Ascending aorta (tissue), 2 donors: ENCODE measurements at regions not wholly inside any gene's neighbourhood (a gene's known extent, or its start where the extent isn't known, plus 50 kb on each side); places are given as distances from the start of the nearest gene placed in this dataset.
"Not testable (repeated sequence)": the region's sequence is repeated elsewhere in the genome, so short reads cannot be mapped to it uniquely, and the experiment has no call there.

Experiments used
- DNase-seq, 2 donors: peaks; one replicate each; pipeline ENCODE4 v3.0.0-alpha.2; 2019; ENCODE audit warnings: low spot score in 2 of 2
- H3K27ac ChIP-seq, 2 donors: fragments of 200-600 bp; sonication (generic); one replicate each; pipeline ENCODE4 v1.5.1; 2016 to 2017; ENCODE audit warnings: mild to moderate bottlenecking in 1 of 2
- H3K27me3 ChIP-seq: fragments of 200-600 bp; sonication (generic); one replicate; pipeline ENCODE4 v1.5.1; 2017
- H3K36me3 ChIP-seq, 2 donors: fragments of 200-600 bp; sonication (generic); one replicate each; pipeline ENCODE4 v1.5.1; 2016
- H3K4me1 ChIP-seq, 2 donors: fragments of 200-600 bp; sonication (generic); one replicate each; pipeline ENCODE4 v1.5.1; 2016 to 2017; ENCODE audit warnings: mild to moderate bottlenecking in 1 of 2
- H3K4me3 ChIP-seq, 2 donors: fragments of 200-600 bp; sonication (generic); one replicate each; pipeline ENCODE4 v1.5.1; 2016 to 2017; ENCODE audit warnings: mild to moderate bottlenecking in 1 of 2
- H3K9me3 ChIP-seq, 2 donors: fragments of 200-600 bp; sonication (generic); one replicate each; pipeline ENCODE4 v1.5.1; 2016
- CTCF ChIP-seq, 3 experiments: fragments of 200-600 bp in 2 of 3; fragments of 450-650 bp in 1 of 3; sonication (generic) in 2 of 3; IDR thresholded peaks; one replicate each; pipeline ENCODE4 v1.5.1; 2016 to 2019; ENCODE audit warnings: antibody characterized with exemption in 3 of 3, mild to moderate bottlenecking in 1 of 3, moderate library complexity in 1 of 3
- intact Hi-C: fragments of 100-400 bp; cut with DNase I; formaldehyde crosslinking; loops from one replicate; pipeline ENCODE4 v1.15.1; 2023

DNA sequence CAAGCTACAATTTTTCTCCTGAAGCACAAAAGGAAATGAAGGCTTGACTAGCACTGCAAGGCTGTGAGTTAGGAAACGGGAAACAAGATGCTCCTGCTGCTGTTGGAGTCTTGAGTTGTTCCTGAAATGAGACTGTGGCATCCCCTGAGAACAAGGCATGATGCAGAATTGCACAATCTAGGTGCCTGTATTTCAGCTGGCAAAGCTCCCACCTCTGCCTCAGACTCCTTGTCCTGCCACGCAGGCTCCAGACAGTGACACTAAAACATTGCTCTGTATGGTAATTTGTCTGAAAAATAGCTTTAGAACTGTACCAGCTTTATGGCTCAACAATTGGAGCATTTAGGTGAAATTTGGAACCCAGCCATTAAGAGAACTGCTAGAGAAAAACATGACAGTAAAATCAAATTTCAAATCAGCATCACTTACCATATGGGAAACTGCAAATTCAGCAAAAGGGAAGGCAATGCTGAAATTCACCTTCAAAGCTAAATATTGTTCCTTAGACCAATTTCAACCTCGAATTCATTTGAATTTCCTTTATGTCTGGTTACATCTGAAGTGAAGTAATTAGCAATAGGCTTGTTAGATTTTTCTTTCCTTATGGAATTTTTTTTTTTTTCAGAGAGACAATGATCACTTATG, 103.4 kb downstream of the MFAP3L start:
- DNase-seq: no peak
- no peaks in the 10 kb centered on the region for H3K27me3 ChIP-seq
- H3K9me3 ChIP-seq: no peaks in the 10 kb centered on the region
- no peak for TF ChIP-seq CTCF (IDR thresholded peaks at IDR 0.05)
- no peak overlapping the region for H3K4me3 ChIP-seq
- no peak overlapping the region for H3K27ac ChIP-seq
- intact Hi-C loops: no loop called here
- H3K36me3 ChIP-seq: no peaks in the 10 kb centered on the region
- no peaks in the 10 kb centered on the region for H3K4me1 ChIP-seq

DNA sequence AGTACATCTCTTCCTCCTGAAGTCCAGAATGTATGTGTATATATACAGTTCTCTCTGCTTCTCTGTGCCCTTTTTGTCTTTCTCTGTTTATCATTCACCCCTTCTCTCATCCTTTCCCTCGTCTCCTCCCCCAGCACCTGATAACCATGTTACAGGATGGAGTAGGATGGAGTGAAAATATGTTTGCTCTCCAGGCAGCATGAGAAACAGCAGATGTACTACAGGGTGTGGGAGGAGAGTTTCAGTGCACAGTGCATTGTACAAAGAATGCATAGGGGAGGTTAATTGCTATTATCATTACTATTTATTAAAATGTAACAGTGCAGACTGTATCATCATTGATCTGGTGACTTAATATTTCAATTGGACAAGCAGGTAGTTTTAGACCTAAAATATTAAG, 104.5 kb downstream of the MFAP3L start:
- Histone ChIP-seq H3K36me3 (no peaks in the 10 kb centered on the region), H3K4me1 (no peaks in the 10 kb centered on the region), H3K4me3 (no peak overlapping the region), H3K27me3 (no peaks in the 10 kb centered on the region), H3K9me3 (no peaks in the 10 kb centered on the region), H3K27ac (no peak overlapping the region)
- no peak for TF ChIP-seq CTCF (IDR thresholded peaks at IDR 0.05)
- intact Hi-C loops: no loop called here
- no peak for DNase-seq

DNA sequence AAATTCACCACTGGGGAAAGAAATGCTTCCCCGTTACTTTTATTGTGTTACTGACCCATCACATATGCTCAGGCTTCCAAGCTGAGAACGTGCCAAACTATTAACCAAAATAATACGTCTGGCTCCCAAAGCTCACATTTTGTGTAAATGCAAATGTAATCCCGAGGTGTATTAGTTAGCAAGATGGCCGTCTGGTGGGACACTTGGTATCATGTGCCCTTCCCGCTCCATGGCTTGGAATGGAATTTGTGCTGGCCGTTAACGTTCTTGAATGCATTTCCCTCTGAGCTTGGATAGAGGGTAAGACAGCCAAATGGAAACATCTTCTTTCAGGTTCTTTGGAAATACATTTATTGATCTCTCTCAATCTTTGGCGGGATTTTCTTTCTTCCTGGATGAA, 105.0 kb downstream of the MFAP3L start:
- Histone ChIP-seq H3K9me3 (no peaks in the 10 kb centered on the region), H3K36me3 (no peaks in the 10 kb centered on the region), H3K27me3 (no peaks in the 10 kb centered on the region), H3K4me3 (no peak overlapping the region), H3K4me1 (no peaks in the 10 kb centered on the region), H3K27ac (no peak overlapping the region)
- no peak for DNase-seq
- no peak for TF ChIP-seq CTCF (IDR thresholded peaks at IDR 0.05)
- intact Hi-C loops: no loop called here

DNA sequence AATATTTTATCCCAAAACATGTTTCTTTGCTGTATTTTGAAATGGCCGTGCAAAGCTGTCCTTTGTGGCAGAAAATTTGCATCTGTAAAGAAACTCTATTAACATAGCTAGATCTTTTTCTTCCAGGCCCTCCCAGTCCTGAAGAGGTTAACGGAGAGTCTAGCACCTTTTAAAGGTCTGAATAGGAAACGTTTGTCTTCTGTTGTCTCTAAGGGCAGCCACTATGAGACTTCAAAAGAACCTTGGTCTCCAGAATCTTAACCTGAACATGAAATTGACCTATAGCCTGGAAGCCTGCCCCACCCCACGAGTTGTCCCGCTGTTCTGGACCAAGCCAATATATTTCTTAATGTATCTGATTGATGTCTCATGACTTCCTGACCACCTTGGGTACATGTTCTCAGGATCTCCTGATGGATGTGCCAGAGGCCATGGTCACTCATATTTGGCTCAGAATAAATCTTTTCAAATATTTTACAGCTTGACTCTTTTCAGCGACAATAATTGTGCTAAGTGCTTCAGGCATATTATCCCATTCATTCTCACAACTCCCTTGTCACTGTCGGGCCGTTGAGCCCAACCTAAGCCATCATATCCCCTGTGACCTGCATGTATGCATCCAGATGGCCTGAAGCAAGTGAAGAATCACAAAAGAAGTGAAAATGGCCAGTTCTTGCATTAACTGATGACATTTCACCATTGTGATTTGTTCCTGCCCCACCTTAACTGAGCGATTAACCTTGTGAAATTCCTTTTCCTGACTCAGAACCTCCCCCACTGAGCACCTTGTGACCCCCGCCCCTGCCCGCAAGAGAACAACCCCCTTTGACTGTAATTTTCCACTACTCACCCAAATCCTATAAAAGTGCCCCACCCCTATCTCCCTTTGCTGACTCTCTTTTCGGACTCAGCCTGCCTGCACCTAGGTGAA, 106.7 kb downstream of the MFAP3L start:
- intact Hi-C loops, H3K27ac ChIP-seq, DNase-seq, H3K36me3 ChIP-seq, H3K9me3 ChIP-seq, H3K27me3 ChIP-seq, H3K4me3 ChIP-seq, H3K4me1 ChIP-seq: not testable (repeated sequence)

GRCh38 chr4:169915545-169915944, 110.7 kb downstream of the MFAP3L start:
- intact Hi-C loops: no loop called here
- no peak for TF ChIP-seq CTCF (IDR thresholded peaks at IDR 0.05)
- Histone ChIP-seq H3K4me3 (no peak overlapping the region), H3K36me3 (no peaks in the 10 kb centered on the region), H3K27me3 (no peaks in the 10 kb centered on the region), H3K4me1 (no peaks in the 10 kb centered on the region), H3K27ac (no peak overlapping the region), H3K9me3 (no peaks in the 10 kb centered on the region)
- no peak for DNase-seq

- Histone ChIP-seq H3K27ac (no peak overlapping the region), H3K4me3 (no peak overlapping the region), H3K27me3 (no peaks in the 10 kb centered on the region), H3K9me3 (no peaks in the 10 kb centered on the region), H3K36me3 (no peaks in the 10 kb centered on the region), H3K4me1 (no peaks in the 10 kb centered on the region)
- TF ChIP-seq CTCF (IDR thresholded peaks at IDR 0.05): no peak
- intact Hi-C loops: no loop called here
- DNase-seq: no peak
These were observed 111.3 kb downstream of the MFAP3L start for GRCh38 chr4:169914866-169915265.
